ENCODE measurements at regions not wholly inside any gene's neighbourhood (a gene's known extent, or its start where the extent isn't known, plus 50 kb on each side); places are given as distances from the start of the nearest gene placed in this dataset.

GRCh38 chr5:68659881-68660280, 433.9 kb upstream of the SLC30A5 start (continued):
- TF ChIP-seq, protein P1, sequence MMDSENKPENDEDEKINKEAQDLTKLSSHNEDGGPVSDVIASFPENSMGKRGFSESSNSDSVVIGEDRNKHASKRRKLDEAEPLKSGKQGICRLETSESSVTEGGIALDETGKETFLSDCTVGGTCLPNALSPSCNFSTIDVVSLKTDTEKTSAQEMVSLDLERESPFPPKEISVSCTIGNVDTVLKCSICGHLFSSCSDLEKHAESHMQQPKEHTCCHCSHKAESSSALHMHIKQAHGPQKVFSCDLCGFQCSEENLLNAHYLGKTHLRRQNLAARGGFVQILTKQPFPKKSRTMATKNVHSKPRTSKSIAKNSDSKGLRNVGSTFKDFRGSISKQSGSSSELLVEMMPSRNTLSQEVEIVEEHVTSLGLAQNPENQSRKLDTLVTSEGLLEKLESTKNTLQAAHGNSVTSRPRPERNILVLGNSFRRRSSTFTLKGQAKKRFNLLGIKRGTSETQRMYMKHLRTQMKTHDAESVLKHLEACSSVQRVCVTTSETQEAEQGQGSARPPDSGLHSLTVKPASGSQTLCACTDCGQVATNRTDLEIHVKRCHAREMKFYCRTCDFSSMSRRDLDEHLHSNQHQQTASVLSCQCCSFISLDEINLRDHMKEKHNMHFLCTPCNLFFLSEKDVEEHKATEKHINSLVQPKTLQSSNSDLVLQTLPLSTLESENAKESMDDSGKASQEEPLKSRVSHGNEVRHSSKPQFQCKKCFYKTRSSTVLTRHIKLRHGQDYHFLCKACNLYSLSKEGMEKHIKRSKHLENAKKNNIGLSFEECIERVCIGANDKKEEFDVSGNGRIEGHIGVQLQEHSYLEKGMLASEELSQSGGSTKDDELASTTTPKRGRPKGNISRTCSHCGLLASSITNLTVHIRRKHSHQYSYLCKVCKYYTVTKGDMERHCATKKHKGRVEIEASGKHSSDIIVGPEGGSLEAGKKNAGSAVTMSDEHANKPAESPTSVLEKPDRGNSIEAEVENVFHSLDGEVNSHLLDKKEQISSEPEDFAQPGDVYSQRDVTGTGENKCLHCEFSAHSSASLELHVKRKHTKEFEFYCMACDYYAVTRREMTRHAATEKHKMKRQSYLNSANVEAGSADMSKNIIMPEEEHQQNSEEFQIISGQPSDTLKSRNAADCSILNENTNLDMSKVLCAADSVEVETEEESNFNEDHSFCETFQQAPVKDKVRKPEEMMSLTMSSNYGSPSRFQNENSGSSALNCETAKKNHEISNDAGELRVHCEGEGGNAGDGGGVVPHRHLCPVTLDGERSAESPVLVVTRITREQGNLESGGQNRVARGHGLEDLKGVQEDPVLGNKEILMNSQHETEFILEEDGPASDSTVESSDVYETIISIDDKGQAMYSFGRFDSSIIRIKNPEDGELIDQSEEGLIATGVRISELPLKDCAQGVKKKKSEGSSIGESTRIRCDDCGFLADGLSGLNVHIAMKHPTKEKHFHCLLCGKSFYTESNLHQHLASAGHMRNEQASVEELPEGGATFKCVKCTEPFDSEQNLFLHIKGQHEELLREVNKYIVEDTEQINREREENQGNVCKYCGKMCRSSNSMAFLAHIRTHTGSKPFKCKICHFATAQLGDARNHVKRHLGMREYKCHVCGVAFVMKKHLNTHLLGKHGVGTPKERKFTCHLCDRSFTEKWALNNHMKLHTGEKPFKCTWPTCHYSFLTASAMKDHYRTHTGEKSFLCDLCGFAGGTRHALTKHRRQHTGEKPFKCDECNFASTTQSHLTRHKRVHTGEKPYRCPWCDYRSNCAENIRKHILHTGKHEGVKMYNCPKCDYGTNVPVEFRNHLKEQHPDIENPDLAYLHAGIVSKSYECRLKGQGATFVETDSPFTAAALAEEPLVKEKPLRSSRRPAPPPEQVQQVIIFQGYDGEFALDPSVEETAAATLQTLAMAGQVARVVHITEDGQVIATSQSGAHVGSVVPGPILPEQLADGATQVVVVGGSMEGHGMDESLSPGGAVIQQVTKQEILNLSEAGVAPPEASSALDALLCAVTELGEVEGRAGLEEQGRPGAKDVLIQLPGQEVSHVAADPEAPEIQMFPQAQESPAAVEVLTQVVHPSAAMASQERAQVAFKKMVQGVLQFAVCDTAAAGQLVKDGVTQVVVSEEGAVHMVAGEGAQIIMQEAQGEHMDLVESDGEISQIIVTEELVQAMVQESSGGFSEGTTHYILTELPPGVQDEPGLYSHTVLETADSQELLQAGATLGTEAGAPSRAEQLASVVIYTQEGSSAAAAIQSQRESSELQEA (IDR thresholded peaks at IDR 0.05; ENCODE audit: low read depth) = no peak

- Histone ChIP-seq H3K27me3 (ENCODE audit: control insufficient read depth in 2 of 2, insufficient read depth in 2 of 2, low read length in 2 of 2) (peaks cover 0 to 7% of the 10 kb centered on the region in 2 experiments; a peak in 2 of 5 replicates), H4K20me1 (replicated peaks; ENCODE audit: control insufficient read depth, insufficient read depth, low read length) (no peaks in the 10 kb centered on the region), H3K36me3 (ENCODE audit: control insufficient read depth, insufficient read depth, low read length) (no peaks in the 10 kb centered on the region), H3K4me1 (replicated peaks in 1 of 2; ENCODE audit: control insufficient read depth in 2 of 2, insufficient read depth in 2 of 2, low read length in 2 of 2) (no peaks in the 10 kb centered on the region), H3K9me3 (replicated peaks; ENCODE audit: control insufficient read depth, insufficient read depth, low read depth, low read length) (no peaks in the 10 kb centered on the region), H3K79me2 (ENCODE audit: control insufficient read depth, insufficient read depth, low read length) (no peaks in the 10 kb centered on the region), H2AFZ (ENCODE audit: low read depth, low read length) (no peak overlapping the region), H3K4me2 (ENCODE audit: insufficient read depth, low read length) (no peak overlapping the region), H3K9me1 (ENCODE audit: control insufficient read depth, insufficient read depth, low read length) (no peaks in the 10 kb centered on the region), H3K27ac (ENCODE audit: extremely low read depth, low read depth, low read length) (no peak overlapping the region), H3K4me3 (no peak overlapping the region), H3K9ac (ENCODE audit: insufficient read depth in 1 of 2, low read depth in 2 of 2, low read length in 2 of 2) (no peak overlapping the region)
- in situ Hi-C loops (cut with MboI) (no loop called here), intact Hi-C loops (cut with micrococcal nuclease) (loop anchor here (1.0 to 10.0 kb wide), 2 partner anchors 186 to 375 kb away; no protein-coding TSS in a partner anchor)
- WGBS (ENCODE audit: insufficient coverage, low coverage, missing lambda C conversion rate) = 45% methylated on average over 2 of the region's 2 CpGs
- ChIA-PET POLR2A (no interaction called here), CTCF (ENCODE audit: low intra/inter-chr PET ratio) (no interaction called here)
- peak; percentile 16 to 40 (median 26) for DNase-seq (ENCODE audit: extremely low read depth in 1 of 4, low spot score in 3 of 4)
- FAIRE-seq = peak; percentile 74
- peak; percentile 93 for ATAC-seq
- no TSS peak for BruUV-seq (replicated peaks)
- TF ChIP-seq SMC3 (conservative IDR thresholded peaks at IDR 0.05; ENCODE audit: insufficient read depth, low read depth, low read length) = peak; percentile 52; the same call in 1 of the 2 replicates
- peak; percentile 11 to 52; a peak in 2 of 4 replicates for TF ChIP-seq RAD21 (CRISPR knock-in tag; conservative IDR thresholded peaks at IDR 0.05 in 1 of 2, IDR thresholded peaks at IDR 0.05 in 1 of 2)
These were observed 432.6 kb upstream of the SLC30A5 start for GRCh38 chr5:68661237-68661636.

All from K562 (cell line).